ENCODE measurements at regions not wholly inside any gene's neighbourhood (a gene's known extent, or its start where the extent isn't known, plus 50 kb on each side); places are given as distances from the start of the nearest gene placed in this dataset.

DNA sequence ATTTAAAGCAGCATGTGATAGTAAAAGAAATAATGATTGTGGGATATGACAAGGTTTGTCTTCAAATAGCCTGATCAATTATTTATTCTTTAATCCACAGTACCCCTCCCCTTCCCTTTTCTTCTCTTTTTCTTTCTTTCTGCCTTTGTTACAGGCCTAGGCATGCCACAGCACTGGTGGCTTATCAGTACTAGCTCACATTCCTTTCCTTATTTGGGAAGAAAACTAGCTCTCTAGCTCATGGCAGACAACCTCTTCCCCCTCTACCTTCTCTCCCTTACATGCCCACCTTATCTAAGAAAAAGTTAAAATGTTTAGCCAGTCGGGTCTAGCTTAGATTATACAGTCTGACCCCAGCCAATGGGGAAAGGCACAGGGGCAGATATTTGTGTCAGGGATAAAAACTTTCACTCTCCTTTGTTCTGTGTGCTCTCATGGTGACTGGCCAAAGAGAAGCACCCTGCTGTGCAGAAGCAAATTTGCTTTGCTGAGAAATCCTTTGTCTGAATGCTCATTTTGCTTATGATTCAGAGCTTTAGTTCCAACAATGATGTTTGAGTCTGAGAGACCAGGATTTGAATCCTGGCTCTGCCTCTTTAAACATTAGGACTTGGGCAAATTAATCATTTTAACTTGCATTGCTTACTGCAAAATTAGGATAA is 75.8 kb upstream of the CDH12 start:
- TF ChIP-seq POLR2A (IDR thresholded peaks at IDR 0.05) (no peak), POLR2AphosphoS5 (IDR thresholded peaks at IDR 0.05) (no peak)
- TF ChIP-seq, protein P1, sequence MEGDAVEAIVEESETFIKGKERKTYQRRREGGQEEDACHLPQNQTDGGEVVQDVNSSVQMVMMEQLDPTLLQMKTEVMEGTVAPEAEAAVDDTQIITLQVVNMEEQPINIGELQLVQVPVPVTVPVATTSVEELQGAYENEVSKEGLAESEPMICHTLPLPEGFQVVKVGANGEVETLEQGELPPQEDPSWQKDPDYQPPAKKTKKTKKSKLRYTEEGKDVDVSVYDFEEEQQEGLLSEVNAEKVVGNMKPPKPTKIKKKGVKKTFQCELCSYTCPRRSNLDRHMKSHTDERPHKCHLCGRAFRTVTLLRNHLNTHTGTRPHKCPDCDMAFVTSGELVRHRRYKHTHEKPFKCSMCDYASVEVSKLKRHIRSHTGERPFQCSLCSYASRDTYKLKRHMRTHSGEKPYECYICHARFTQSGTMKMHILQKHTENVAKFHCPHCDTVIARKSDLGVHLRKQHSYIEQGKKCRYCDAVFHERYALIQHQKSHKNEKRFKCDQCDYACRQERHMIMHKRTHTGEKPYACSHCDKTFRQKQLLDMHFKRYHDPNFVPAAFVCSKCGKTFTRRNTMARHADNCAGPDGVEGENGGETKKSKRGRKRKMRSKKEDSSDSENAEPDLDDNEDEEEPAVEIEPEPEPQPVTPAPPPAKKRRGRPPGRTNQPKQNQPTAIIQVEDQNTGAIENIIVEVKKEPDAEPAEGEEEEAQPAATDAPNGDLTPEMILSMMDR (IDR thresholded peaks at IDR 0.05): no peak

Data from prostate gland (tissue), 2 donors.